NCI-H2171 (cell line): ENCODE measurements at regions not wholly inside any gene's neighbourhood (a gene's known extent, or its start where the extent isn't known, plus 50 kb on each side); places are given as distances from the start of the nearest gene placed in this dataset.

Source experiments
- DNase-seq: peaks from one replicate; lab custom pipeline; 2025; lab: John Stamatoyannopoulos, UW

GRCh38 chr13:44096901-44097300 is 217.2 kb downstream of the LACC1 start:
- DNase-seq: no peak

GRCh38 chr13:44098559-44098958 is 218.9 kb downstream of the LACC1 start:
- DNase-seq: no peak

- DNase-seq: no peak
These were observed 221.8 kb downstream of the LACC1 start for GRCh38 chr13:44101347-44102083.

GRCh38 chr13:44103429-44104196 is 223.9 kb downstream of the LACC1 start:
- no peak for DNase-seq

GRCh38 chr13:44104197-44104490 is 224.4 kb downstream of the LACC1 start:
- peak; percentile 32 for DNase-seq

GRCh38 chr13:44104969-44105368 is 225.3 kb downstream of the LACC1 start:
- DNase-seq: no peak

GRCh38 chr13:44106266-44107152 is 226.8 kb downstream of the LACC1 start:
- no peak for DNase-seq

GRCh38 chr13:44107357-44108121 is 227.8 kb downstream of the LACC1 start:
- no peak for DNase-seq

- DNase-seq: no peak
These were observed 228.7 kb downstream of the LACC1 start for GRCh38 chr13:44108331-44108858.

- DNase-seq: no peak
These were observed 230.5 kb downstream of the LACC1 start for GRCh38 chr13:44110091-44110621.

- DNase-seq: no peak
These were observed 232.0 kb downstream of the LACC1 start for GRCh38 chr13:44111701-44112100.

- no peak for DNase-seq
These were observed 233.1 kb downstream of the LACC1 start for GRCh38 chr13:44112700-44113329.

- DNase-seq: no peak
These were observed 237.0 kb downstream of the LACC1 start for GRCh38 chr13:44116562-44117332.

- no peak for DNase-seq
These were observed 237.6 kb downstream of the LACC1 start for GRCh38 chr13:44117351-44117750.

- DNase-seq: no peak
These were observed 238.1 kb downstream of the LACC1 start for GRCh38 chr13:44117816-44118215.

GRCh38 chr13:44118881-44119280 is 239.2 kb downstream of the LACC1 start:
- DNase-seq: no peak

- DNase-seq: no peak
These were observed 240.3 kb downstream of the LACC1 start for GRCh38 chr13:44120043-44120442.

- DNase-seq: no peak
These were observed 241.4 kb downstream of the LACC1 start for GRCh38 chr13:44120849-44121755.

GRCh38 chr13:44124352-44124751 is 244.6 kb downstream of the LACC1 start:
- DNase-seq: no peak
